Stimulated activated CD8-positive, alpha-beta memory T cell treated with anti-CD3 and anti-CD28 coated beads, Interleukin-15, amount 100 ng/mL, for 24 hours (primary cell): ENCODE measurements at regions not wholly inside any gene's neighbourhood (a gene's known extent, or its start where the extent isn't known, plus 50 kb on each side); places are given as distances from the start of the nearest gene placed in this dataset.
"Not testable (repeated sequence)": the region's sequence is repeated elsewhere in the genome, so short reads cannot be mapped to it uniquely, and the experiment has no call there.

Source experiments
- DNase-seq: peaks from one replicate; pipeline ENCODE4 v3.0.0-alpha.2; 2020; ENCODE audit warnings: low read depth

GRCh38 chr5:87608385-87608784, 195.7 kb upstream of the CCNH start:
- no peak for DNase-seq

DNA sequence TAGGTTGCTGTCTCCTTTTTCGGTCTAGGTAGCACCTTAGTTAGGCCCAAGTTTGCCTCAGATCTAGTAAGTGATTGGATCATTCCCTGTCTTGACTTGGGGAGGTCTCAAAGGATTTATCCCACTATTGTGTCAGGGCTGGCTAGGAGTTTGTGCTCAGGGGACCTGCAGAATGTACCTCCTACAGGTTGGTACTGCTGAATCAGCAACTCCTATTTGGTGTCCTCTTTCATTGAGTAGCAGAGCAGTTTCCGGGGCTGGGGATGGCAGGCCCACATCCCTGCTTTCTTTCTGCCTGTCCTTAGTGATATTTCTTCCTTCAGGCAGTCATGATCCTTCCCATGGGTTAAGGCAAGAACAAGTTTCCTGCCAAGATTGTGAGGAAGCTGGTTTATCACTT, 192.9 kb upstream of the CCNH start:
- no peak for DNase-seq

- DNase-seq: no peak
Measured at GRCh38 chr5:87599778-87600177, 187.0 kb upstream of the CCNH start.

DNA sequence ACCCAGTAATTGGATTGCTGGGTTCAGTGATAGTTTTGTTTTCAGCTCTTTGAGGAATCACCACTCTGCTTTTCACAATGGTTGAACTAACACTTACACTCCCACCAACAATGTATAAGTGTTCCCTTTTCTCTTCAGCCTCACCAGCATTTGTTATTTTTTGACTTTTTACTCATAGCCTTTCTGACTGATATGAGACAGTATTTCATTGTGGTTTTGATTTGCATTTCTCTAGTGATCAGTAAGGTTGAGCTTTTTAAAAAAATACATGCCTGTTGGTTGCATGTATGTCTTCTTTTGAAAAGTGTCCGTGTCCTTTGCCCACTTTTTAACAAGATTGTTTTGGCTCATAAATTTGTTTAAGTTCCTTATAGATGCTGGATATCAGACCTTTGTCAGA, 185.7 kb upstream of the CCNH start:
- DNase-seq: no peak

DNA sequence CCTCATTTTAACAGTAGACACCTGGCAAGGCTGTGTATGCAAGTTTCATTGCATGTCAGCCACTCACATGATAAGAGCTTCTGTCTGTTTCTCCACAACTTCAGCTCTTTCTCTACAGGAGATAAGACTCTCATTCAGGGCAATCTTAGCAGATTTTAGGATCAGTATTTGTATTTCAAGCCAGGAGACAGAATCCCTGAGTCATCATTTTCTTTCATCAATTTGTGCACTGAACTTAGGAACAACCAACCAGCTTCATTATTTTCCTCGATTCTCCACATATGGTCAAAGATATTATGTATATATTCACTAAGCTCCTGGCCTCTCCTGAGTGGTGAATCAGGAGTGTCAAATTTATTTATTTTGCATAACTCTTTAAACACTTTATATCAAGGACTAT, 181.8 kb upstream of the CCNH start:
- no peak for DNase-seq

GRCh38 chr5:87589587-87589986, 176.9 kb upstream of the CCNH start:
- no peak for DNase-seq

- no peak for DNase-seq
Measured at GRCh38 chr5:87588316-87588715, 175.6 kb upstream of the CCNH start.

- not testable (repeated sequence) for DNase-seq
Measured at GRCh38 chr5:87583704-87584103, 171.0 kb upstream of the CCNH start.

DNA sequence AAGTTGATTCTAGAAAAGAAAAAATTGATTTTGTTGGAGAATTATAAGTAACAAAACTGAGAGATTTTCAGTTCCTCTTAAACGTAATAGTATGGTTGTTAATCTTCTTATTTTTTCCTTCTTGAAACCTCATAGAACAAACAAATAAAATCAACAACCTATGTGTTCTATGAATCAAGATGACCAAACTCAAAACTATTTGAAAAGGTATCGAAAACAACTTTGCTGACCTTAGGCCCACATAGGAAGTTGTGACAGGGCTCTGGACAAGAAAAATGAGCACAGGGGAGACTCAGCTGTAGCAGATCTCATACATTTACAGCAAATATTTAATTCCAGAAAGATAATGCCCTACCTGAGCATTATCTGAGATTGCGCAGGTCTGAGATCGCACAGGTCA, 169.4 kb upstream of the CCNH start:
- DNase-seq: no peak

GRCh38 chr5:87581661-87582060, 168.9 kb upstream of the CCNH start:
- DNase-seq: no peak

- no peak for DNase-seq
Measured at GRCh38 chr5:87579678-87580077, 166.9 kb upstream of the CCNH start.

- DNase-seq: no peak
Measured at GRCh38 chr5:87576867-87577266, 164.1 kb upstream of the CCNH start.

DNA sequence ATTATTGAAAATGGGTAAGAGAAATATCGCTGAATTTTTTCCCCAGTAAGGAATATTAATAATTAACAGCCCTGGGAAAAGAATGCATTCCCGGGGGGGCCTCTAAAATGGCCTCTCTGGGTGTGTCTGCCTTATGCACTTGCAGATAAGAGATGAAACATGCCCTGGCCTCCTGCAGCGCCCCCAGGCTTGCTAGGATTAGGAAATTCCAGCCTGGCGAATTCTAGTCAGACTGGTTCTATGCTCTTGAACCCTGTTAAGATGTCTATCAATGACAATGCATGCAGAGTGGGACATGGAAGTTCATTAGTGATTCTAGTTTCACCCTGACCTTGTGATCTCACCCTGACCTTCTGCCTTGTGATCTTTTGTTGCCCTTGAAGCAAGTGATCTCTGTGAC, 163.6 kb upstream of the CCNH start:
- DNase-seq: not testable (repeated sequence)

- no peak for DNase-seq
Measured at GRCh38 chr5:87574106-87574505, 161.4 kb upstream of the CCNH start.

DNA sequence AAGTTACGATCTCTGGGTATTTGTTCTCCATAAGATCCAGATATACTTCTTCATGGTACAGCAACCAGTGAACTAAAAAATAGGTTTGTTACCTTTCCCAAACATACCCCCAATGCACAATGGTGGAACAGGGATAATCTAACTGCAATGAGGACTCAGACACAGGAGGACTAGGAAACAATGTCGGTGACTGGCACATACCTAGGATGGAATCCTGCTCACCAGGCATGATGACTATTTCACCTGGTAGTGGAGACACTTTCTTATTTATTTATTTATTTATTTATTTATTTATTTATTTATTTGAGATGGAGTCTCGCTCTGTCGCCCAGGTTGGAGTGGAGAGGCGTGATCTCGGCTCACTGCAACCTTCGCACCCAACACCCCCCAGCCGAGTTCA, 159.9 kb upstream of the CCNH start:
- DNase-seq: no peak

- no peak for DNase-seq
Measured at GRCh38 chr5:87572090-87572489, 159.4 kb upstream of the CCNH start.

DNA sequence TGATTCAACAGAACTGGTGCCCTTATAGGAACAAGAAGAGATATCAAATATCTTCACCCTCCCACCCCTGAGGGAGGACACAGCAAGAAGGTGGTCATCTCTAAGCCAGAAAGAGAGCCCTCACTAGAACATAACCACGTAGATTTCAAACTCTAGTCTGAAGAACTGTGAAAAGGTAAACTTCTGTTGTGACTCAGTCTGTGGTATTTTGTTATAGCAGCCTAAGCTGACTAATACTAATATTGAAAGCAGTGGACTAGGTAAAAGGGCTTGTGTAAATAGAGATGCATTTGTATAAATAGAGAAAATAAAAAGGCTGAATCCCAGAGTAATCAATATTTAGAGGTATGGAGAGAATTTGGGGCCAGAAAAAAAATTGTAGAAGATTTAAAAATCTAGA, 157.6 kb upstream of the CCNH start:
- no peak for DNase-seq

DNA sequence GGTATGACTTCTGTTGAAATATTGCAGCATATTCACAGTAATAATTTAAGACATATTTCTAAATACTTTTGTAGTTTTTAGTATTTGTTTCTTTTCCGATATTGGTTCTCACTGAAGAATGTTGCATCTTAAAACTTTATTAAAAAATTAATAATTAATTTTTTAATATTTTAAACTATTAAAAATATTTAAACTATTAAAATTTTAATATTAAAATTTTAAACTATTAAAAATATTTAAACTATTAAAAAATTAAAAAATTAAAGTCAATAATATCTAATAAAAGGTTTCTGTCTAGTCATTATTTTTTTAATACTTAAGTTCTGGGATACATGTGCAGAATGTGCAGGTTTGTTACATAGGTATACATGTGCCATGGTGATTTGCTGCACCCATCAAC, 149.3 kb upstream of the CCNH start:
- DNase-seq: no peak

- no peak for DNase-seq
Measured at GRCh38 chr5:87560528-87560927, 147.8 kb upstream of the CCNH start.

DNA sequence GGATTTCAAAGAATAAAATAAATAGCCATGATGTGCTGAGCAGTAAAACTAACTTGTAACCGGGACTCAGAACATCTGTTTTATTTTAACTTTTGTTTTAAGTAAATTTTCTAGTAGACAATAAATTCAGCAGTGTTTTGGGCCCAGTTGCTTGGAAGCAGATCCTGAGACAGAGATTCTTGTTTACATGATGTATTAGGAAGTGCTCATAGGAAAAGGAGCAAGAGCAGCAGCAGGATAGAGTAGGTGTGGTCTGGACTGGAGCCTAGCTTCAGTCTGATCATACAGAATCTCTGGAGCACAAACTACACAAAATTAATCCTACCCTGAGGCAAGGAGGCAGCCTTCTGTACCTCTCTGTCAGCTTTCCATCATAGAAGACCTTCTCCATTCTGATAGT, 139.2 kb upstream of the CCNH start:
- no peak for DNase-seq

- DNase-seq: no peak
Measured at GRCh38 chr5:87541676-87542075, 128.9 kb upstream of the CCNH start.

GRCh38 chr5:87541033-87541432, 128.3 kb upstream of the CCNH start:
- DNase-seq: no peak

DNA sequence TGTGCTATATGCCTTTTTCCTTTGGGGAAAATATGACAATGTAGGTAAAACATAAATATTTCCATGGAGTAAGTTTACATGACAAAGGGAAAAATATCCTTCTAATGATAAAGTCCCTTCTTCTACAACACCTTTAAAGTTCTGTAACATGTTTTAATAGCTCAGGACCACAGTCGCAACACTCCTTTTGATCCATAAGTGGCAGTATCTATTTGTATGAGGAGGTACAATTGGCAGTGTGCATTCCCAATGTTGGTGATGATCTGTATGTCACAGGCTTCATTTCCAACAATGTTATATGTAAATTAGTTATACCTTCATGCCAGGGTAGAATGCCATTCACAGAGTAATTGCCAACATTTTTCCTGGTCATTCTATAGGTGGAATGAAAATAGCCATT, 127.1 kb upstream of the CCNH start:
- no peak for DNase-seq

- DNase-seq: no peak
Measured at GRCh38 chr5:87536365-87536764, 123.6 kb upstream of the CCNH start.

GRCh38 chr5:87535706-87536105, 123.0 kb upstream of the CCNH start:
- DNase-seq: no peak
